ENCODE measurements at regions not wholly inside any gene's neighbourhood (a gene's known extent, or its start where the extent isn't known, plus 50 kb on each side); places are given as distances from the start of the nearest gene placed in this dataset.

DNA sequence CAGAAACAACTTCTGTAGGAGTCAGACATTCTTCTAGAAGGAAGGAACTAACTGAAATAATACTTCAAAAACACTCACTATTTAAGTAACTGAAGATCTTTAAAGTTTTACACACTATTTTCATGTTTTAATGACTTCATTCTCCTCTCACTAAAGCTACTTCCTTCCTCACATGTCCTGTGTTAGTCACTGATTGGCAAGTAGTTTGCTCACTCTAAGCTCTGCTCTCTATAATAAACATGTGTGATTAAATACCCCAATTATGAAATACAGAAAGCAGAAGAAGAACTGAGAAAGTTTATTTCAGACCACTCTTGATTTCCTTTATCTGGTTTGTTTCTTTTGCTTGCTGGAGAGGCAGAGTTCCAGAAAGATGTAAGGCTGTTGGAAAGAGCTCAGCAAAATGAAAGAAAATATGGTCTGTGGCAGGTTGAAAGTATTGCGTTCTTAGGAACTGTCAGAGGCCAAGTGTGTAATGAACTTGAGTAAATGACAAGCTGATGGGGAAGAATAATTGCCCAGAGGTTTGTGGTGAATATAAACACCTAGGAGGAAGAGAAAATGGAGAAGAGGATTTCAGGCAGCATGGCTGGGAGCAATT, 522.0 kb upstream of the SEL1L start:
- Mint-ChIP-seq H3K4me3 (ENCODE audit: unreplicated experiment) (no peak overlapping the region), H3K27me3 (ENCODE audit: insufficient read depth, unreplicated experiment) (no peaks in the 10 kb centered on the region), H3K27ac (ENCODE audit: unreplicated experiment) (no peak overlapping the region), H3K4me1 (ENCODE audit: low read depth, unreplicated experiment) (no peaks in the 10 kb centered on the region), H3K36me3 (ENCODE audit: insufficient read depth, unreplicated experiment) (no peaks in the 10 kb centered on the region), H3K9me3 (ENCODE audit: unreplicated experiment) (no peaks in the 10 kb centered on the region)
- intact Hi-C loops (cut with micrococcal nuclease; ENCODE audit: unreplicated experiment): no loop called here
- POLR2A ChIA-PET: no interaction called here
- no peaks in the 10 kb centered on the region for H3K9me3 ChIP-seq
- H3K36me3 ChIP-seq (ENCODE audit: control insufficient read depth, insufficient read depth, low read length): no peaks in the 10 kb centered on the region
- no peaks in the 10 kb centered on the region for H3K27me3 ChIP-seq (replicated peaks; ENCODE audit: control insufficient read depth, insufficient read depth, low read length)
- no TSS peak for BruUV-seq (replicated peaks)
- TF ChIP-seq, protein P1, sequence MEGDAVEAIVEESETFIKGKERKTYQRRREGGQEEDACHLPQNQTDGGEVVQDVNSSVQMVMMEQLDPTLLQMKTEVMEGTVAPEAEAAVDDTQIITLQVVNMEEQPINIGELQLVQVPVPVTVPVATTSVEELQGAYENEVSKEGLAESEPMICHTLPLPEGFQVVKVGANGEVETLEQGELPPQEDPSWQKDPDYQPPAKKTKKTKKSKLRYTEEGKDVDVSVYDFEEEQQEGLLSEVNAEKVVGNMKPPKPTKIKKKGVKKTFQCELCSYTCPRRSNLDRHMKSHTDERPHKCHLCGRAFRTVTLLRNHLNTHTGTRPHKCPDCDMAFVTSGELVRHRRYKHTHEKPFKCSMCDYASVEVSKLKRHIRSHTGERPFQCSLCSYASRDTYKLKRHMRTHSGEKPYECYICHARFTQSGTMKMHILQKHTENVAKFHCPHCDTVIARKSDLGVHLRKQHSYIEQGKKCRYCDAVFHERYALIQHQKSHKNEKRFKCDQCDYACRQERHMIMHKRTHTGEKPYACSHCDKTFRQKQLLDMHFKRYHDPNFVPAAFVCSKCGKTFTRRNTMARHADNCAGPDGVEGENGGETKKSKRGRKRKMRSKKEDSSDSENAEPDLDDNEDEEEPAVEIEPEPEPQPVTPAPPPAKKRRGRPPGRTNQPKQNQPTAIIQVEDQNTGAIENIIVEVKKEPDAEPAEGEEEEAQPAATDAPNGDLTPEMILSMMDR (IDR thresholded peaks at IDR 0.05; ENCODE audit: insufficient read depth in 1 of 2, low read depth in 1 of 2, low read length in 1 of 2, severe bottlenecking in 1 of 2, unreplicated experiment in 1 of 2): no peak
- DNase-seq: no peak
- no peak overlapping the region for H3K4me3 ChIP-seq (ENCODE audit: low read depth, low read length)
- CTCF ChIA-PET: no interaction called here
- no peaks in the 10 kb centered on the region for H3K4me1 ChIP-seq

DNA sequence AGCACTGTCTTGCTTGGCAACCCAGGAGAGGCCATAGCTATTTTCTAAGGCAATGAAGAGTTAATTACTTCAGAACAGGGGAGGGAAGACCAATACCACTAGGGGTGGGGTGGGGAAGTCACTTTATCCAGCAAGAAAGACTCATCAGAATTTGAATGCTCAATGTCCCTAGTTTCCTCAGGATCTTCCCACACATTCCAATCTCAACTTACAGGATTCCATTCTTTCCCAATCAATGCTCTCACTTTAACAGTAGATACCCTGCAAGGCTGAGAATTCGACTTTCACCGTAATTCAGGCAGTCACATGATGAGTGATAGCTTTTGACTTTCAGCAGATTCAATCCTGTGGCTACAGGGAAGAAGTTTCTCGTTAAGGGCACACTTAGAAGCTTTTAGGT, 526.6 kb upstream of the SEL1L start:
- BruUV-seq (replicated peaks): no TSS peak
- Mint-ChIP-seq H3K4me1 (ENCODE audit: low read depth, unreplicated experiment) (no peaks in the 10 kb centered on the region), H3K36me3 (ENCODE audit: insufficient read depth, unreplicated experiment) (no peaks in the 10 kb centered on the region), H3K4me3 (ENCODE audit: unreplicated experiment) (no peak overlapping the region), H3K9me3 (ENCODE audit: unreplicated experiment) (no peaks in the 10 kb centered on the region), H3K27me3 (ENCODE audit: insufficient read depth, unreplicated experiment) (peaks cover 23% of the 10 kb centered on the region), H3K27ac (ENCODE audit: unreplicated experiment) (no peak overlapping the region)
- no peak for DNase-seq
- POLR2A ChIA-PET: no interaction called here
- no peaks in the 10 kb centered on the region for H3K27me3 ChIP-seq (replicated peaks; ENCODE audit: control insufficient read depth, insufficient read depth, low read length)
- CTCF ChIA-PET: no interaction called here
- H3K9me3 ChIP-seq: no peaks in the 10 kb centered on the region
- H3K4me1 ChIP-seq: no peaks in the 10 kb centered on the region
- TF ChIP-seq, protein P1 (IDR thresholded peaks at IDR 0.05; ENCODE audit: insufficient read depth in 1 of 2, low read depth in 1 of 2, low read length in 1 of 2, severe bottlenecking in 1 of 2, unreplicated experiment in 1 of 2): no peak
- intact Hi-C loops (cut with micrococcal nuclease; ENCODE audit: unreplicated experiment): no loop called here
- no peak overlapping the region for H3K4me3 ChIP-seq (ENCODE audit: low read depth, low read length)
- H3K36me3 ChIP-seq (ENCODE audit: control insufficient read depth, insufficient read depth, low read length): no peaks in the 10 kb centered on the region

DNA sequence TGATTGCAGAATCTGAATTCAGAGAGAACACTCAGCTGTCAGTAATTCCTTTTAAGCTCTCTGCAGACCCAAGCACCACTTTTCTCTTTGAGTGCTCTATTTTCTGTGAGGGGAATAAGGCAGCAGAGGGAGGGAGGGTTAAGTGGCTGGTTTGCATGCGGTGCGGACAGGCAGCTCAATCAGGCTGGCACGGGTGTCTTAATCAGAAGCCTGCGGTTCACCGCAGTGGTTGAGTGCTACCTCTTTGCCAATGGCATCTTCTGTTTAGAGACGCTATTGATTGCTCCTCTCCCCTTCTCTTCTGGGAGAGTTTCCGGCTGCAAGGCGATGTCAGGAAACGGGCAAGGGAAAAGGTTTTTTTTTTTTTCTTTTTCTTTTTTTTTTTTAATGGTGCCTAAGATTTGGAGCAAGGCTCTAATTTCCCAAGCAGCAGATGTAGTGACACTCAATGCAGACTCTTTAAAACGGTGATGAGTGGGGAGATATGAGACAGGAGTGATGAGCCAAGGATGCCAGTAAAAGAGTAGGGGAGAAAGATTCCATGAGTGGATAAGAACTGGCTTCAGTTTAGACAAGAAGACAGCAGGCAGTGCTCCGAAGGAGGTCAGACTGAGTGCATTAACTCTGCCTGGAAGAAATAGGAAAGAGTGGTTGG, 533.7 kb upstream of the SEL1L start:
- Histone ChIP-seq H3K4me3 (ENCODE audit: low read depth, low read length) (no peak overlapping the region), H3K27me3 (replicated peaks; ENCODE audit: control insufficient read depth, insufficient read depth, low read length) (no peaks in the 10 kb centered on the region), H3K4me1 (no peaks in the 10 kb centered on the region), H3K9me3 (no peaks in the 10 kb centered on the region), H3K36me3 (ENCODE audit: control insufficient read depth, insufficient read depth, low read length) (no peaks in the 10 kb centered on the region)
- intact Hi-C loops (cut with micrococcal nuclease; ENCODE audit: unreplicated experiment): no loop called here
- Mint-ChIP-seq H3K27me3 (ENCODE audit: insufficient read depth, unreplicated experiment) (peaks cover 19% of the 10 kb centered on the region), H3K27ac (ENCODE audit: unreplicated experiment) (no peak overlapping the region), H3K36me3 (ENCODE audit: insufficient read depth, unreplicated experiment) (no peaks in the 10 kb centered on the region), H3K9me3 (ENCODE audit: unreplicated experiment) (no peaks in the 10 kb centered on the region), H3K4me3 (ENCODE audit: unreplicated experiment) (no peak overlapping the region), H3K4me1 (ENCODE audit: low read depth, unreplicated experiment) (no peaks in the 10 kb centered on the region)
- DNase-seq: no peak
- BruUV-seq (replicated peaks): no TSS peak
- POLR2A ChIA-PET: no interaction called here
- CTCF ChIA-PET: no interaction called here
- TF ChIP-seq, protein P1 (IDR thresholded peaks at IDR 0.05; ENCODE audit: insufficient read depth in 1 of 2, low read depth in 1 of 2, low read length in 1 of 2, severe bottlenecking in 1 of 2, unreplicated experiment in 1 of 2): no peak

Measured in Caco-2 (cell line).